Ishikawa (cell line): ENCODE measurements at regions not wholly inside any gene's neighbourhood (a gene's known extent, or its start where the extent isn't known, plus 50 kb on each side); places are given as distances from the start of the nearest gene placed in this dataset.

Experiments
- CEBPB ChIP-seq: IDR thresholded peaks from 2 replicates; pipeline ENCODE4 v1.6.1; 2012
- CREB1 ChIP-seq: IDR thresholded peaks from 2 replicates; pipeline ENCODE4 v1.6.1; 2012; ENCODE audit warnings: low read depth
- EGR1 ChIP-seq: IDR thresholded peaks from 2 replicates; pipeline ENCODE4 v1.6.1; 2012
- EP300 ChIP-seq: IDR thresholded peaks from 2 replicates; pipeline ENCODE4 v1.6.1; 2012; ENCODE audit warnings: borderline replicate concordance
- FOXM1 ChIP-seq: IDR thresholded peaks from 2 replicates; pipeline ENCODE4 v1.6.1; 2012; ENCODE audit warnings: low read depth, borderline replicate concordance
- MAX ChIP-seq: IDR thresholded peaks from 2 replicates; pipeline ENCODE4 v1.6.1; 2012
- RAD21 ChIP-seq: IDR thresholded peaks from 2 replicates; pipeline ENCODE4 v1.6.1; 2012; ENCODE audit warnings: low read depth
- TAF1 ChIP-seq: IDR thresholded peaks from 2 replicates; pipeline ENCODE4 v1.6.1; 2012; ENCODE audit warnings: low read depth, mild to moderate bottlenecking
- ZBTB7A ChIP-seq: IDR thresholded peaks from 2 replicates; pipeline ENCODE4 v1.6.1; 2012; ENCODE audit warnings: low read depth
- TF ChIP-seq, protein P1 (sequence below): IDR thresholded peaks from 2 replicates; pipeline ENCODE4 v1.6.1; 2012; ENCODE audit warnings: low read depth, mild to moderate bottlenecking

DNA sequence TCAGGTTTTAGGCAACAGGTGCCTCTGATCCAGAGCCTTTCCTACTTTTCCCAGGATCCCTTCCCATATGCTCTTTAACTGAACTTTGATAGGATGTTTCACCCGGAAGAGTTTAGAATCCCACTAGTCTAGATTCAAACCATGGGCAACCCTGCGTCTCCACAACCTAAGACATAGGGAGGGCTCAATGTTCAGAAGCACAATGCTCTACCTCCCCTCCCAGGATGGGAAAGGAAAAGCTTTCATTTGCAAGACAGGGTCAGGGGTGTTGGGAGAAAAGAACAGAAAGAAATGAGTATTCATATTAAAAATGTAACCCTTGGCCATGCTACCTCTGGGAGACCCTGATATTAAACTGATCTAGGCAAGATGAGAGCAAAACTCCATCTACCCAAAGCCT is 230.4 kb downstream of the MREG start:
- TF ChIP-seq EP300 = no peak
- TF ChIP-seq FOXM1 = no peak
- no peak for TF ChIP-seq MAX
- no peak for TF ChIP-seq CEBPB
- TF ChIP-seq, protein P1, sequence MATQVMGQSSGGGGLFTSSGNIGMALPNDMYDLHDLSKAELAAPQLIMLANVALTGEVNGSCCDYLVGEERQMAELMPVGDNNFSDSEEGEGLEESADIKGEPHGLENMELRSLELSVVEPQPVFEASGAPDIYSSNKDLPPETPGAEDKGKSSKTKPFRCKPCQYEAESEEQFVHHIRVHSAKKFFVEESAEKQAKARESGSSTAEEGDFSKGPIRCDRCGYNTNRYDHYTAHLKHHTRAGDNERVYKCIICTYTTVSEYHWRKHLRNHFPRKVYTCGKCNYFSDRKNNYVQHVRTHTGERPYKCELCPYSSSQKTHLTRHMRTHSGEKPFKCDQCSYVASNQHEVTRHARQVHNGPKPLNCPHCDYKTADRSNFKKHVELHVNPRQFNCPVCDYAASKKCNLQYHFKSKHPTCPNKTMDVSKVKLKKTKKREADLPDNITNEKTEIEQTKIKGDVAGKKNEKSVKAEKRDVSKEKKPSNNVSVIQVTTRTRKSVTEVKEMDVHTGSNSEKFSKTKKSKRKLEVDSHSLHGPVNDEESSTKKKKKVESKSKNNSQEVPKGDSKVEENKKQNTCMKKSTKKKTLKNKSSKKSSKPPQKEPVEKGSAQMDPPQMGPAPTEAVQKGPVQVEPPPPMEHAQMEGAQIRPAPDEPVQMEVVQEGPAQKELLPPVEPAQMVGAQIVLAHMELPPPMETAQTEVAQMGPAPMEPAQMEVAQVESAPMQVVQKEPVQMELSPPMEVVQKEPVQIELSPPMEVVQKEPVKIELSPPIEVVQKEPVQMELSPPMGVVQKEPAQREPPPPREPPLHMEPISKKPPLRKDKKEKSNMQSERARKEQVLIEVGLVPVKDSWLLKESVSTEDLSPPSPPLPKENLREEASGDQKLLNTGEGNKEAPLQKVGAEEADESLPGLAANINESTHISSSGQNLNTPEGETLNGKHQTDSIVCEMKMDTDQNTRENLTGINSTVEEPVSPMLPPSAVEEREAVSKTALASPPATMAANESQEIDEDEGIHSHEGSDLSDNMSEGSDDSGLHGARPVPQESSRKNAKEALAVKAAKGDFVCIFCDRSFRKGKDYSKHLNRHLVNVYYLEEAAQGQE = no peak
- no peak for TF ChIP-seq ZBTB7A
- TF ChIP-seq EGR1 = no peak
- TF ChIP-seq RAD21 = no peak
- no peak for TF ChIP-seq TAF1
- no peak for TF ChIP-seq CREB1
